ENCODE measurements at regions not wholly inside any gene's neighbourhood (a gene's known extent, or its start where the extent isn't known, plus 50 kb on each side); places are given as distances from the start of the nearest gene placed in this dataset.

GRCh38 chr2:184339966-184340365, 258.4 kb upstream of the ZNF804A start:
- TF ChIP-seq CTCF (IDR thresholded peaks at IDR 0.05) = no peak
- no peak for TF ChIP-seq POLR2A (IDR thresholded peaks at IDR 0.05)
- no peak for TF ChIP-seq EP300 (IDR thresholded peaks at IDR 0.05)
